ENCODE measurements at regions not wholly inside any gene's neighbourhood (a gene's known extent, or its start where the extent isn't known, plus 50 kb on each side); places are given as distances from the start of the nearest gene placed in this dataset.

DNA sequence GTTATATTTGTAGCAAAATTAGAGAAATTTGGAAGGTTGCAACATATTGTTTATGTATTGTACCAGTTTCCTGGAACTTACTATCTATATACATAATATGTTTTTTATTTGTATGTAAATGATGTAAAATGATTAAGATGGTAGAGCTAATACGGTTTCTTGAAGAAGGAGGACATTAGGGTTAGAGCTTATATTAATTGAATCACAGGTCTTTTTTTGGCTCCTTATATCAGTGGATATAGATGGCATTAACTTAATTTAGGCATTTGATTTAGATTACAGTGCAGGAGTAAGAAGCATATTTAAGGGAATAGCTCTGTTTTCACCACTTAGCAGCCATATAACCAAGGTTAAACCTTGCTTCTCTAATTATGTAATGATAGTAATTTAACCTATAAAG, 357.7 kb downstream of the USP25 start:
- intact Hi-C loops (cut with micrococcal nuclease; ENCODE audit: unreplicated experiment) = loop anchor here (10.0 kb wide), 1 partner anchor 107 kb away; no protein-coding TSS in a partner anchor
- Histone ChIP-seq H3K36me3 (ENCODE audit: control insufficient read depth, insufficient read depth, low read length) (no peaks in the 10 kb centered on the region), H3K4me3 (ENCODE audit: low read depth, low read length) (no peak overlapping the region), H3K4me1 (no peaks in the 10 kb centered on the region), H3K9me3 (no peaks in the 10 kb centered on the region), H3K27me3 (replicated peaks; ENCODE audit: control insufficient read depth, insufficient read depth, low read length) (no peaks in the 10 kb centered on the region)
- TF ChIP-seq, protein P1, sequence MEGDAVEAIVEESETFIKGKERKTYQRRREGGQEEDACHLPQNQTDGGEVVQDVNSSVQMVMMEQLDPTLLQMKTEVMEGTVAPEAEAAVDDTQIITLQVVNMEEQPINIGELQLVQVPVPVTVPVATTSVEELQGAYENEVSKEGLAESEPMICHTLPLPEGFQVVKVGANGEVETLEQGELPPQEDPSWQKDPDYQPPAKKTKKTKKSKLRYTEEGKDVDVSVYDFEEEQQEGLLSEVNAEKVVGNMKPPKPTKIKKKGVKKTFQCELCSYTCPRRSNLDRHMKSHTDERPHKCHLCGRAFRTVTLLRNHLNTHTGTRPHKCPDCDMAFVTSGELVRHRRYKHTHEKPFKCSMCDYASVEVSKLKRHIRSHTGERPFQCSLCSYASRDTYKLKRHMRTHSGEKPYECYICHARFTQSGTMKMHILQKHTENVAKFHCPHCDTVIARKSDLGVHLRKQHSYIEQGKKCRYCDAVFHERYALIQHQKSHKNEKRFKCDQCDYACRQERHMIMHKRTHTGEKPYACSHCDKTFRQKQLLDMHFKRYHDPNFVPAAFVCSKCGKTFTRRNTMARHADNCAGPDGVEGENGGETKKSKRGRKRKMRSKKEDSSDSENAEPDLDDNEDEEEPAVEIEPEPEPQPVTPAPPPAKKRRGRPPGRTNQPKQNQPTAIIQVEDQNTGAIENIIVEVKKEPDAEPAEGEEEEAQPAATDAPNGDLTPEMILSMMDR (IDR thresholded peaks at IDR 0.05; ENCODE audit: insufficient read depth in 1 of 2, low read depth in 1 of 2, low read length in 1 of 2, severe bottlenecking in 1 of 2, unreplicated experiment in 1 of 2) = no peak
- POLR2A ChIA-PET = no interaction called here
- Mint-ChIP-seq H3K4me3 (ENCODE audit: unreplicated experiment) (no peak overlapping the region), H3K27ac (ENCODE audit: unreplicated experiment) (no peak overlapping the region), H3K36me3 (ENCODE audit: insufficient read depth, unreplicated experiment) (no peaks in the 10 kb centered on the region), H3K4me1 (ENCODE audit: low read depth, unreplicated experiment) (no peaks in the 10 kb centered on the region), H3K27me3 (ENCODE audit: insufficient read depth, unreplicated experiment) (no peaks in the 10 kb centered on the region), H3K9me3 (ENCODE audit: unreplicated experiment) (no peaks in the 10 kb centered on the region)
- no TSS peak for BruUV-seq (replicated peaks)
- DNase-seq = no peak
- CTCF ChIA-PET = no interaction called here

GRCh38 chr21:16088056-16088455, 358.3 kb downstream of the USP25 start:
- DNase-seq = no peak
- ChIA-PET CTCF (no interaction called here), POLR2A (no interaction called here)
- TF ChIP-seq, protein P1 (IDR thresholded peaks at IDR 0.05; ENCODE audit: insufficient read depth in 1 of 2, low read depth in 1 of 2, low read length in 1 of 2, severe bottlenecking in 1 of 2, unreplicated experiment in 1 of 2) = no peak
- Histone ChIP-seq H3K4me1 (no peaks in the 10 kb centered on the region), H3K9me3 (no peaks in the 10 kb centered on the region), H3K27me3 (replicated peaks; ENCODE audit: control insufficient read depth, insufficient read depth, low read length) (no peaks in the 10 kb centered on the region), H3K36me3 (ENCODE audit: control insufficient read depth, insufficient read depth, low read length) (no peaks in the 10 kb centered on the region), H3K4me3 (ENCODE audit: low read depth, low read length) (no peak overlapping the region)
- H3K4me1 Mint-ChIP-seq (ENCODE audit: low read depth, unreplicated experiment) = no peaks in the 10 kb centered on the region
- no TSS peak for BruUV-seq (replicated peaks)
- no peak overlapping the region for H3K27ac Mint-ChIP-seq (ENCODE audit: unreplicated experiment)
- intact Hi-C loops (cut with micrococcal nuclease; ENCODE audit: unreplicated experiment) = loop anchor here (10.0 kb wide), 1 partner anchor 107 kb away; no protein-coding TSS in a partner anchor
- H3K9me3 Mint-ChIP-seq (ENCODE audit: unreplicated experiment) = no peaks in the 10 kb centered on the region
- no peaks in the 10 kb centered on the region for H3K36me3 Mint-ChIP-seq (ENCODE audit: insufficient read depth, unreplicated experiment)
- no peaks in the 10 kb centered on the region for H3K27me3 Mint-ChIP-seq (ENCODE audit: insufficient read depth, unreplicated experiment)
- H3K4me3 Mint-ChIP-seq (ENCODE audit: unreplicated experiment) = no peak overlapping the region

DNA sequence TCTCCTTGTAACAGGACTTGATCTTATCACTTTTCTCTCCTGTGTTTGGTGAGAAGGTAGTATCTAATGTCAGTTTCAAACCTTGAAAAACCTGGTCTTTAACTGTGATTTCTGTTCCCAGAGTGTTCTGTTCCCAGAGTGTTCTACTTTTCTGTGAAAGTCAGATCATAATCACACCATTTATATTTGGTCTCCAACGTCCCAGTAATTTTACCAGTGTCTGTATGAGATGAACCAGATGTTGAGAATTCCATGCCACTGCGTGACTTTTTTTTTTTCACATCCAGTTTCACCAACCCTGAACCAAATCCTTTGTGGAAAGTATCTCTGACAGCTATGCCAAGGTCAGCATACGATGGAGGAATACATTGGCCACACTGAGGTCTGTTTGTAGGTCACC, 365.2 kb downstream of the USP25 start:
- Mint-ChIP-seq H3K4me3 (ENCODE audit: unreplicated experiment) (no peak overlapping the region), H3K9me3 (ENCODE audit: unreplicated experiment) (no peaks in the 10 kb centered on the region), H3K27me3 (ENCODE audit: insufficient read depth, unreplicated experiment) (no peaks in the 10 kb centered on the region), H3K4me1 (ENCODE audit: low read depth, unreplicated experiment) (no peaks in the 10 kb centered on the region), H3K36me3 (ENCODE audit: insufficient read depth, unreplicated experiment) (no peaks in the 10 kb centered on the region), H3K27ac (ENCODE audit: unreplicated experiment) (no peak overlapping the region)
- ChIA-PET CTCF (no interaction called here), POLR2A (no interaction called here)
- Histone ChIP-seq H3K4me3 (ENCODE audit: low read depth, low read length) (no peak overlapping the region), H3K9me3 (no peaks in the 10 kb centered on the region), H3K27me3 (replicated peaks; ENCODE audit: control insufficient read depth, insufficient read depth, low read length) (no peaks in the 10 kb centered on the region; the same call in 1 of the 2 replicates), H3K36me3 (ENCODE audit: control insufficient read depth, insufficient read depth, low read length) (no peaks in the 10 kb centered on the region), H3K4me1 (no peaks in the 10 kb centered on the region)
- intact Hi-C loops (cut with micrococcal nuclease; ENCODE audit: unreplicated experiment) = no loop called here
- no TSS peak for BruUV-seq (replicated peaks)
- no peak for DNase-seq
- TF ChIP-seq, protein P1 (IDR thresholded peaks at IDR 0.05; ENCODE audit: insufficient read depth in 1 of 2, low read depth in 1 of 2, low read length in 1 of 2, severe bottlenecking in 1 of 2, unreplicated experiment in 1 of 2) = no peak
